Adrenal gland (tissue), 5 donors: ENCODE measurements at regions not wholly inside any gene's neighbourhood (a gene's known extent, or its start where the extent isn't known, plus 50 kb on each side); places are given as distances from the start of the nearest gene placed in this dataset.

Experiments used
- CTCF ChIP-seq, 6 experiments: fragments of 450-650 bp in 4 of 6; fragments of 200-600 bp in 2 of 6; sonication (generic) in 1 of 6; IDR thresholded peaks; 1 replicate in 5 of 6; 2 replicates in 1 of 6; pipeline versions ENCODE4 v1.5.1 to v1.8.0; 2016 to 2021; ENCODE audit warnings: antibody characterized with exemption in 6 of 6, mild to moderate bottlenecking in 2 of 6, moderate library complexity in 1 of 6
- POLR2A ChIP-seq, 2 donors: fragments of 450-650 bp; IDR thresholded peaks; one replicate each; pipeline ENCODE4 v1.6.1; 2017; ENCODE audit warnings: antibody characterized with exemption in 2 of 2, mild to moderate bottlenecking in 2 of 2, moderate library complexity in 1 of 2
- donor health status: DM: no; HTN: no; CAD: no.

GRCh38 chr14:71221119-71221518 is 313.9 kb downstream of the PCNX1 start:
- no peak for TF ChIP-seq CTCF (IDR thresholded peaks at IDR 0.05)
- TF ChIP-seq POLR2A (IDR thresholded peaks at IDR 0.05): no peak
